Glutamatergic neuron (in vitro differentiated cells): ENCODE measurements at regions not wholly inside any gene's neighbourhood (a gene's known extent, or its start where the extent isn't known, plus 50 kb on each side); places are given as distances from the start of the nearest gene placed in this dataset.

Experiments used
- DNase-seq: peaks from one replicate; pipeline ENCODE4 v3.0.0; 2022
- H3K27ac Mint-ChIP-seq: one replicate; pipeline ENCODE4 v1.8.0; 2020; ENCODE audit warnings: mild to moderate bottlenecking, mixed read lengths, inconsistent platforms; ENCODE audit not compliant: unreplicated experiment
- H3K27me3 Mint-ChIP-seq: one replicate; pipeline ENCODE4 v1.8.0; 2020; ENCODE audit warnings: mild to moderate bottlenecking, moderate library complexity, mixed read lengths, inconsistent platforms; ENCODE audit not compliant: unreplicated experiment
- H3K36me3 Mint-ChIP-seq: one replicate; pipeline ENCODE4 v1.8.0; 2020; ENCODE audit warnings: mild to moderate bottlenecking, mixed read lengths, inconsistent platforms; ENCODE audit not compliant: unreplicated experiment
- H3K4me1 Mint-ChIP-seq: one replicate; pipeline ENCODE4 v1.8.0; 2020; ENCODE audit warnings: mild to moderate bottlenecking, low read depth, mixed read lengths, inconsistent platforms; ENCODE audit not compliant: unreplicated experiment
- H3K4me3 Mint-ChIP-seq: one replicate; pipeline ENCODE4 v1.8.0; 2020; ENCODE audit warnings: mild to moderate bottlenecking, mixed read lengths, inconsistent platforms; ENCODE audit not compliant: unreplicated experiment
- H3K9me3 Mint-ChIP-seq: one replicate; pipeline ENCODE4 v1.8.0; 2020; ENCODE audit warnings: mild to moderate bottlenecking, moderate library complexity, mixed read lengths, inconsistent platforms; ENCODE audit not compliant: unreplicated experiment
- CTCF ChIP-seq: fragments of 200-600 bp; sonication (generic); IDR thresholded peaks from one replicate; pipeline ENCODE4 v1.5.0; 2021; ENCODE audit not compliant: partially characterized antibody, unreplicated experiment

DNA sequence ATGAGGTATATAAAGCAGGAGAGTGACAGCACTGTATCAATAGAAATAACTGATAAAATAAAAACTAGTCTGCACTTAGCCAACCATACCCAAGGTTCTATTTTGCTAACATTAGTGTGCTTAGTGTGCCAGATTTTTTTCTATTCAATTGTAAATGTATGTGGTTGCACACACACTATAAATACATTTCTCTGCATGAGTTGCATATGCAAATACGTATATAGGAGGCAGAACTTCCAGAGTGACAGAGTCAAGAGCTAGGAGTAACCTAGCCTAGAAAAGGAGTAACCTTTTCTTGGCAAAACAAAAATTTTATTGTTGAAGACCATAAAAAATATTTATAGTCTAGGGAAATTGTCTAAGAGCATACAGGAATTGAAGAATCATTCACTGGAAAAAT, 461.6 kb downstream of the GABRG2 start:
- no peak overlapping the region for H3K4me3 Mint-ChIP-seq
- no peaks in the 10 kb centered on the region for H3K9me3 Mint-ChIP-seq
- no peaks in the 10 kb centered on the region for H3K36me3 Mint-ChIP-seq
- no peaks in the 10 kb centered on the region for H3K4me1 Mint-ChIP-seq
- TF ChIP-seq CTCF, result no peak
- H3K27me3 Mint-ChIP-seq, result no peaks in the 10 kb centered on the region
- no peak for DNase-seq
- H3K27ac Mint-ChIP-seq, result no peak overlapping the region

DNA sequence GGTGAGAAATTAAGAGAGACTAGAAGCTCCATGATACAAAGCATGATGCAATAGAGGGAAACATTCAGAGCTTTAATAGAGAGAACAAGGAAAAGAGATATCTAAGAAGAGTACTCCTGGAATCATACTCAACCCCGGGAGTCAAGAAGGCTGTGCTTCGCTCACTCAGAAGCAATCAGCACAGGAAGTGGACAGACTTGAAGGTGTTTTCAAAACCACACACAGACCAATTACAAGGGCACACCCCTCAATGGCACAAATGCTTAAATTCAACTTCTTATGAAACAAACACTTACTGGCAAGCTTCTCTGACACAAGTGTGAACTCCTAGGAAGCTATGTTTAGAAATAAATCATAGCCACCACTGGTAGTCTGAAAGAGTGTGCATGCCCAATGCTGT, 462.3 kb downstream of the GABRG2 start:
- H3K27me3 Mint-ChIP-seq, result no peaks in the 10 kb centered on the region
- DNase-seq, result no peak
- TF ChIP-seq CTCF, result no peak
- H3K9me3 Mint-ChIP-seq, result no peaks in the 10 kb centered on the region
- no peaks in the 10 kb centered on the region for H3K4me1 Mint-ChIP-seq
- no peaks in the 10 kb centered on the region for H3K36me3 Mint-ChIP-seq
- H3K4me3 Mint-ChIP-seq, result no peak overlapping the region
- H3K27ac Mint-ChIP-seq, result no peak overlapping the region

DNA sequence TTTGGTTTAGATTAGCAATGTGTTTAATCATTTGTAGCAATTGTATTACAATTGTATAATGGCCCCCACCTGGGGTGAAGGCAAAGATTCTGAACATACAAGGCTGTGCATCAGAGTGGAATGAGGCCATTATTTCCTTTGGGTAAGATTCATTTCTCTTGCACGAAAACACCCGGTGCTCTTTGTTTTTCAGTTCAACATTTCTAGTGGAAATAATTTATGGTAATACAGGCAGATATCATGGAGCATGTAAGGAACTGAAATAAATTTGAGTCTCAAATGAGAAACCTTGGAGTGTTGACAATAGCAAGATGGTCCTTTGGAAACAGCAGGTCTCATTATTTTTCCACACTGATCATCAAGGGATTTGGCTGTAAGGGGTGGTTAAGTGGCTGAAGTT, 475.9 kb downstream of the GABRG2 start:
- Mint-ChIP-seq H3K4me3 (no peak overlapping the region), H3K27ac (no peak overlapping the region), H3K4me1 (no peaks in the 10 kb centered on the region), H3K9me3 (no peaks in the 10 kb centered on the region), H3K36me3 (no peaks in the 10 kb centered on the region), H3K27me3 (no peaks in the 10 kb centered on the region)
- no peak for TF ChIP-seq CTCF
- no peak for DNase-seq

DNA sequence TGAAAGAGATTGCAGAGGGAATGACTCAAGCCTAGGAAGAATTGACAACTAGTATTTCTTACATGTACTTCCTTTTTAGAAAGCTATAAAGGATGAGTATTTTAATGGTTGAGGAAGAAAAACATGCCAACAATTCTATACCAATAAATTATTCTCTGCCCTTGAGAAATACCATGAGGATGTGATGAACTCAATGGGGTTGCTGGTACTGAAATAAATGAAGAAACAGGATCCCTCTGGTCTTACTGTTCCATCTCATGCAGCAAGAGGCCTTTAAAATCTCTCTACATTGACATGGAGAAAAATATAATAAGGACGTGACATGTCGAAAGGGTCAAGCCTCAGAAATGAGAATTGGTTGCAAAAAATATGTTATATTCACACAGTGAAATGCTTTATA, 477.3 kb downstream of the GABRG2 start:
- no peak for TF ChIP-seq CTCF
- H3K36me3 Mint-ChIP-seq, result no peaks in the 10 kb centered on the region
- no peak overlapping the region for H3K4me3 Mint-ChIP-seq
- H3K9me3 Mint-ChIP-seq, result no peaks in the 10 kb centered on the region
- DNase-seq, result no peak
- no peaks in the 10 kb centered on the region for H3K4me1 Mint-ChIP-seq
- H3K27me3 Mint-ChIP-seq, result no peaks in the 10 kb centered on the region
- no peak overlapping the region for H3K27ac Mint-ChIP-seq

- H3K36me3 Mint-ChIP-seq, result no peaks in the 10 kb centered on the region
- H3K4me3 Mint-ChIP-seq, result no peak overlapping the region
- DNase-seq, result no peak
- H3K9me3 Mint-ChIP-seq, result no peaks in the 10 kb centered on the region
- TF ChIP-seq CTCF, result no peak
- H3K27ac Mint-ChIP-seq, result no peak overlapping the region
- no peaks in the 10 kb centered on the region for H3K27me3 Mint-ChIP-seq
- no peaks in the 10 kb centered on the region for H3K4me1 Mint-ChIP-seq
These were observed 482.7 kb downstream of the GABRG2 start for GRCh38 chr5:162550236-162550635.
